CD14-positive monocyte (primary cell): ENCODE measurements at regions not wholly inside any gene's neighbourhood (a gene's known extent, or its start where the extent isn't known, plus 50 kb on each side); places are given as distances from the start of the nearest gene placed in this dataset.

Experiments
- DNase-seq, 3 donors: peaks; one replicate each; pipeline ENCODE4 v3.0.0-alpha.2; 2011 to 2022
- H2AFZ ChIP-seq: 2 replicates; pipeline ENCODE4 v1.6.0; 2012; ENCODE audit warnings: mild to moderate bottlenecking, low read depth, low read length, inconsistent platforms; ENCODE audit not compliant: insufficient read depth, poor library complexity, severe bottlenecking
- H3K27ac ChIP-seq, 2 donors: 1 replicate in 1 of 2; 2 replicates in 1 of 2; pipeline ENCODE4 v1.5.1; 2012 to 2013; ENCODE audit warnings: low read length in 2 of 2, control low read depth in 1 of 2, inconsistent platforms in 1 of 2, low read depth in 1 of 2, mild to moderate bottlenecking in 1 of 2
- H3K27me3 ChIP-seq, 2 donors: one replicate each; pipeline versions ENCODE4 v1.6.0 to v1.6.1; 2011 to 2013; ENCODE audit warnings: low read length in 2 of 2; ENCODE audit not compliant: control insufficient read depth in 2 of 2, insufficient read depth in 2 of 2
- H3K36me3 ChIP-seq, 2 donors: replicated peaks in 1 of 2; 1 replicate in 1 of 2; 2 replicates in 1 of 2; pipeline versions ENCODE4 v1.5.1 to v1.6.1; 2012 to 2013; ENCODE audit warnings: low read length in 2 of 2, control low read depth in 1 of 2, inconsistent platforms in 1 of 2, mild to moderate bottlenecking in 1 of 2; ENCODE audit not compliant: insufficient read depth in 2 of 2, control insufficient read depth in 1 of 2
- H3K4me1 ChIP-seq, 2 donors: 1 replicate in 1 of 2; 2 replicates in 1 of 2; pipeline versions ENCODE4 v1.5.1 to v1.6.1; 2012 to 2013; ENCODE audit warnings: low read length in 2 of 2, control low read depth in 1 of 2, inconsistent platforms in 1 of 2, mild to moderate bottlenecking in 1 of 2, moderate library complexity in 1 of 2; ENCODE audit not compliant: insufficient read depth in 2 of 2, control insufficient read depth in 1 of 2
- H3K4me2 ChIP-seq: replicated peaks from 2 replicates; pipeline ENCODE3; 2012; ENCODE audit warnings: low read length, moderate library complexity, mild to moderate bottlenecking; ENCODE audit not compliant: poor library complexity, severe bottlenecking; ENCODE audit errors: extremely low read depth
- H3K4me3 ChIP-seq, 3 experiments: fragments of 200-600 bp in 1 of 3; sonication (generic) in 1 of 3; replicated peaks in 1 of 3; 1 replicate in 2 of 3; 2 replicates in 1 of 3; pipeline ENCODE4 v1.5.1; 2011 to 2013; ENCODE audit warnings: low read length in 3 of 3, mild to moderate bottlenecking in 3 of 3, control low read depth in 2 of 3, low read depth in 2 of 3, inconsistent platforms in 1 of 3, moderate library complexity in 1 of 3
- H3K79me2 ChIP-seq: 2 replicates; pipeline ENCODE4 v1.6.0; 2012; ENCODE audit warnings: mild to moderate bottlenecking, control low read depth, inconsistent platforms, low read length, moderate library complexity; ENCODE audit not compliant: insufficient read depth
- H3K9ac ChIP-seq: 2 replicates; pipeline ENCODE4 v1.6.0; 2017; ENCODE audit warnings: low read length, mild to moderate bottlenecking; ENCODE audit not compliant: insufficient read depth, poor library complexity, severe bottlenecking
- H3K9me3 ChIP-seq, 2 donors: replicated peaks in 1 of 2; 1 replicate in 1 of 2; 2 replicates in 1 of 2; pipeline versions ENCODE4 v1.5.1 to v1.6.1; 2012 to 2013; ENCODE audit warnings: low read length in 2 of 2, control low read depth in 1 of 2; ENCODE audit not compliant: control insufficient read depth in 1 of 2, insufficient read depth in 1 of 2
- H4K20me1 ChIP-seq: 2 replicates; pipeline ENCODE4 v1.6.0; 2012; ENCODE audit warnings: mild to moderate bottlenecking, low read length, control low read depth, moderate library complexity; ENCODE audit not compliant: insufficient read depth
- H3K27ac Mint-ChIP-seq, 7 donors: one replicate each; pipeline ENCODE4 v1.8.0; 2020; ENCODE audit warnings: mild to moderate bottlenecking in 7 of 7, mixed read lengths in 7 of 7, moderate library complexity in 6 of 7, inconsistent platforms in 2 of 7
- H3K27me3 Mint-ChIP-seq, 3 donors: one replicate each; pipeline ENCODE4 v1.8.0; 2021 to 2022; ENCODE audit warnings: low read depth in 3 of 3, mild to moderate bottlenecking in 3 of 3, mixed read lengths in 3 of 3, moderate library complexity in 3 of 3, inconsistent platforms in 1 of 3
- H3K36me3 Mint-ChIP-seq, 2 donors: one replicate each; pipeline ENCODE4 v1.8.0; 2020; ENCODE audit warnings: mixed read lengths in 2 of 2, inconsistent platforms in 1 of 2, mild to moderate bottlenecking in 1 of 2
- H3K4me1 Mint-ChIP-seq: one replicate; pipeline ENCODE4 v1.8.0; 2020; ENCODE audit warnings: mild to moderate bottlenecking, mixed read lengths
- H3K4me3 Mint-ChIP-seq, 2 donors: one replicate each; pipeline ENCODE4 v1.8.0; 2020; ENCODE audit warnings: mild to moderate bottlenecking in 2 of 2, mixed read lengths in 2 of 2, moderate library complexity in 1 of 2
- H3K9me3 Mint-ChIP-seq, 7 donors: one replicate each; pipeline ENCODE4 v1.8.0; 2020 to 2022; ENCODE audit warnings: mixed read lengths in 7 of 7, mild to moderate bottlenecking in 6 of 7, moderate library complexity in 6 of 7, inconsistent platforms in 2 of 7
- WGBS: methylation state at CpG from one replicate; pipeline ENCODE4 v1.1.5; 2013; ENCODE audit warnings: missing lambda C conversion rate; ENCODE audit not compliant: insufficient coverage; 5-methylcytosine and 5-hydroxymethylcytosine counted together
- intact Hi-C, 2 donors: fragments of 100-400 bp; cut with micrococcal nuclease; formaldehyde crosslinking; loops; one replicate each; pipeline versions ENCODE4 v1.15.0 to v1.15.1; 2023
- TF ChIP-seq, protein P1 (sequence below): fragments of 200-600 bp; IDR thresholded peaks from one replicate; pipeline ENCODE4 v1.8.0; 2022; ENCODE audit warnings: antibody characterized with exemption, mild to moderate bottlenecking

DNA sequence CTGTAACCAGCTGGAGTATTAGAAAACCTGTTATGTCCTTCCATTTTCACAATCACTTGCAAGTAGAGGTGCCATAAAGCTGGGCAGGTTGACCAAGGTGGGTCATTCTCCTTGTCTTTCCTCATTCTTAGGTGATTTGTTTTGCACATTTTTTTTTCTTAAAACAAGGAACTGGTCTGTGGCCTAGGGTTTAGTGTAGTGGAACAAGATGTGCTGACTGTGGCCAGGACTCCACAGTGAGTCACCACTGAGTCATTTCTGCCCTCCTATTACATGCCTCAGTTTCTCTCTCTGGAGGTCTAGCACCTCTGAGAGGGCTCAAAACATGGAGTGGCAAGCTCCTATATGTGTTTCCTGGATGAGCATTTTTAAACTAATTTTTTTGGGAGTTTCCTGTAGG, 355.9 kb downstream of the GPM6A start:
- Histone ChIP-seq H3K4me1 (no peaks in the 10 kb centered on the region), H3K36me3 (no peaks in the 10 kb centered on the region), H2AFZ (no peak overlapping the region), H3K79me2 (no peaks in the 10 kb centered on the region), H3K27ac (no peak overlapping the region), H3K9me3 (peaks cover 7 to 15% of the 10 kb centered on the region in 2 donors), H3K9ac (no peak overlapping the region), H4K20me1 (no peaks in the 10 kb centered on the region), H3K27me3 (no peaks in the 10 kb centered on the region), H3K4me2 (no peak overlapping the region), H3K4me3 (no peak overlapping the region)
- peaks cover 0 to 3% (median 1%) of the 10 kb centered on the region in 3 donors for H3K27me3 Mint-ChIP-seq
- H3K36me3 Mint-ChIP-seq, result no peaks in the 10 kb centered on the region
- intact Hi-C loops, result no loop called here
- H3K27ac Mint-ChIP-seq, result no peak overlapping the region
- no peaks in the 10 kb centered on the region for H3K4me1 Mint-ChIP-seq
- TF ChIP-seq, protein P1, sequence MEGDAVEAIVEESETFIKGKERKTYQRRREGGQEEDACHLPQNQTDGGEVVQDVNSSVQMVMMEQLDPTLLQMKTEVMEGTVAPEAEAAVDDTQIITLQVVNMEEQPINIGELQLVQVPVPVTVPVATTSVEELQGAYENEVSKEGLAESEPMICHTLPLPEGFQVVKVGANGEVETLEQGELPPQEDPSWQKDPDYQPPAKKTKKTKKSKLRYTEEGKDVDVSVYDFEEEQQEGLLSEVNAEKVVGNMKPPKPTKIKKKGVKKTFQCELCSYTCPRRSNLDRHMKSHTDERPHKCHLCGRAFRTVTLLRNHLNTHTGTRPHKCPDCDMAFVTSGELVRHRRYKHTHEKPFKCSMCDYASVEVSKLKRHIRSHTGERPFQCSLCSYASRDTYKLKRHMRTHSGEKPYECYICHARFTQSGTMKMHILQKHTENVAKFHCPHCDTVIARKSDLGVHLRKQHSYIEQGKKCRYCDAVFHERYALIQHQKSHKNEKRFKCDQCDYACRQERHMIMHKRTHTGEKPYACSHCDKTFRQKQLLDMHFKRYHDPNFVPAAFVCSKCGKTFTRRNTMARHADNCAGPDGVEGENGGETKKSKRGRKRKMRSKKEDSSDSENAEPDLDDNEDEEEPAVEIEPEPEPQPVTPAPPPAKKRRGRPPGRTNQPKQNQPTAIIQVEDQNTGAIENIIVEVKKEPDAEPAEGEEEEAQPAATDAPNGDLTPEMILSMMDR, result no peak
- H3K4me3 Mint-ChIP-seq, result no peak overlapping the region
- peaks cover 4 to 18% (median 13%) of the 10 kb centered on the region in 7 donors for H3K9me3 Mint-ChIP-seq
- DNase-seq, result no peak

DNA sequence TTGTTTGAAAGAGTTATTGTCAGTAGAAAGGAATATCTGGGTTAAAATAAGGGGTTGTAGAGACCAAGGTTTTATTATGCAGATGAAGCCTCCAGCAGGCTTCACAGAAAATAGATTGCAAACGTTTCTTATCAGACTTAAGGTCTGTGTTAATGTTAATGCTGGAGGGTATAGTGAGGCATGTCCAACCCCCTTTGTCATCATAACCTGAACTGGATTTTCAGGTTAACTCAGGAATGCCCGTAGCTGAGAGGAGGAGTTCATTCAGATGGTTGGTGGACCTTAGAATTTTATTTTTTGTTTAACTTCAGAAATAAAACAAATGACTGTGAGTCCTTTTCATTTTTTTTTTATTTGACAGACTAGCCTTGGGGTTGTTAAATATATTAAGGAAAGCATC, 354.1 kb downstream of the GPM6A start:
- Mint-ChIP-seq H3K9me3 (peaks cover 4 to 16% (median 10%) of the 10 kb centered on the region in 7 donors), H3K27me3 (peaks cover 0 to 3% (median 1%) of the 10 kb centered on the region in 3 donors), H3K27ac (no peak overlapping the region), H3K4me1 (no peaks in the 10 kb centered on the region), H3K4me3 (no peak overlapping the region), H3K36me3 (no peaks in the 10 kb centered on the region)
- Histone ChIP-seq H3K36me3 (no peaks in the 10 kb centered on the region), H2AFZ (no peak overlapping the region), H3K9me3 (peaks cover 7 to 15% of the 10 kb centered on the region in 2 donors), H3K9ac (no peak overlapping the region), H3K4me1 (no peaks in the 10 kb centered on the region), H3K4me3 (no peak overlapping the region), H3K27me3 (no peaks in the 10 kb centered on the region), H3K79me2 (no peaks in the 10 kb centered on the region), H4K20me1 (no peaks in the 10 kb centered on the region), H3K27ac (no peak overlapping the region), H3K4me2 (no peak overlapping the region)
- TF ChIP-seq, protein P1, result no peak
- no peak for DNase-seq
- intact Hi-C loops, result no loop called here
- WGBS, result no CpG with 5 or more reads among the region's 2 CpGs
